C4-2B (cell line): ENCODE measurements at regions not wholly inside any gene's neighbourhood (a gene's known extent, or its start where the extent isn't known, plus 50 kb on each side); places are given as distances from the start of the nearest gene placed in this dataset.

ENCODE experiments used
- ZFX ChIP-seq: fragments of 450-650 bp; IDR thresholded peaks from 2 replicates; pipeline ENCODE4 v1.6.1; 2017
- TF ChIP-seq, protein P1 (sequence below): fragments of 450-650 bp; conservative IDR thresholded peaks from 2 replicates; pipeline ENCODE4 v1.5.1; 2017; ENCODE audit warnings: mild to moderate bottlenecking

DNA sequence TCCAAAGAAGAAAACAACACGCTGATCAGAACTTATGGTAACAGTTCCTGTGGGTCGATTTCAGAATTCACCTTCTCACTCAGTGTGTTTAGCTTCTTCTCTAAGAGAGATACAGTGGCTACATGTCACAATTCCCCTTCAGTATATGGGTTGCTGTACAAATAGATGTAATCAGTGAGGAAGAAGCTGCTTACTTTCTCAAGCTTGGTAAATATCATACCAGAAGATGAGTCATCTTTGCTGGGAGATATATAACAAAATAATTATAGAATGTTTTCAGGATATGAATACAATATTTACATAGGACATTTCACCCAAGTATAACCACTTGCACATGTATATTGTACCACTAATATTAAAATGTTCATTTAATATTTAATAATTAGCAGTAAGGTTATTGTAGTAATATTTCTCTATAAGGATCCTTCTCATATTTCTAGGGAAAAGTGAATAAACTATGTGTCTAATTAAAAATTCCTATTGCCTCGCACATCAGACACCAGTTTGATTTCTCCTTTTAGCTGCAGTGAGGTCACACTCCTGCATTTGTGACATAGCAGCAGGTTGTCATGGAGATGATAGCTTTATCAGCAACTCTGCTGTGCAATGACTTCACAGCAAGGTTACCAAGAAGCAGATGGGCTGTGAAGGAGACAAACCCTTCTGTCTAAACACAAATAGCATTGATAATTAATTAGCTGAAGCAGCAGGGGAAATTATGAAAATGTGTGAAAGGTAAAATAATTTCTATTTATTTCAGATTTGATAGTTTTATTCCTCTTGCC, 211.4 kb downstream of the TUSC7 start:
- TF ChIP-seq, protein P1, sequence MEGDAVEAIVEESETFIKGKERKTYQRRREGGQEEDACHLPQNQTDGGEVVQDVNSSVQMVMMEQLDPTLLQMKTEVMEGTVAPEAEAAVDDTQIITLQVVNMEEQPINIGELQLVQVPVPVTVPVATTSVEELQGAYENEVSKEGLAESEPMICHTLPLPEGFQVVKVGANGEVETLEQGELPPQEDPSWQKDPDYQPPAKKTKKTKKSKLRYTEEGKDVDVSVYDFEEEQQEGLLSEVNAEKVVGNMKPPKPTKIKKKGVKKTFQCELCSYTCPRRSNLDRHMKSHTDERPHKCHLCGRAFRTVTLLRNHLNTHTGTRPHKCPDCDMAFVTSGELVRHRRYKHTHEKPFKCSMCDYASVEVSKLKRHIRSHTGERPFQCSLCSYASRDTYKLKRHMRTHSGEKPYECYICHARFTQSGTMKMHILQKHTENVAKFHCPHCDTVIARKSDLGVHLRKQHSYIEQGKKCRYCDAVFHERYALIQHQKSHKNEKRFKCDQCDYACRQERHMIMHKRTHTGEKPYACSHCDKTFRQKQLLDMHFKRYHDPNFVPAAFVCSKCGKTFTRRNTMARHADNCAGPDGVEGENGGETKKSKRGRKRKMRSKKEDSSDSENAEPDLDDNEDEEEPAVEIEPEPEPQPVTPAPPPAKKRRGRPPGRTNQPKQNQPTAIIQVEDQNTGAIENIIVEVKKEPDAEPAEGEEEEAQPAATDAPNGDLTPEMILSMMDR, result no peak
- TF ChIP-seq ZFX, result no peak
